ENCODE measurements at regions not wholly inside any gene's neighbourhood (a gene's known extent, or its start where the extent isn't known, plus 50 kb on each side); places are given as distances from the start of the nearest gene placed in this dataset.

GRCh38 chr18:59846814-59847490 lies 52.8 kb upstream of the PMAIP1 start:
- no peak for TF ChIP-seq ZNF274 (IDR thresholded peaks at IDR 0.05; ENCODE audit: low read depth, low read length)
- TF ChIP-seq YY1 (IDR thresholded peaks at IDR 0.05; ENCODE audit: insufficient read depth, insufficient read length) = no peak
- no peak for TF ChIP-seq SUZ12 (IDR thresholded peaks at IDR 0.05; ENCODE audit: extremely low read depth, insufficient read depth, insufficient read length)

Data from NT2/D1 (cell line).